ENCODE measurements at regions not wholly inside any gene's neighbourhood (a gene's known extent, or its start where the extent isn't known, plus 50 kb on each side); places are given as distances from the start of the nearest gene placed in this dataset.
"Not testable (repeated sequence)": the region's sequence is repeated elsewhere in the genome, so short reads cannot be mapped to it uniquely, and the experiment has no call there.

DNA sequence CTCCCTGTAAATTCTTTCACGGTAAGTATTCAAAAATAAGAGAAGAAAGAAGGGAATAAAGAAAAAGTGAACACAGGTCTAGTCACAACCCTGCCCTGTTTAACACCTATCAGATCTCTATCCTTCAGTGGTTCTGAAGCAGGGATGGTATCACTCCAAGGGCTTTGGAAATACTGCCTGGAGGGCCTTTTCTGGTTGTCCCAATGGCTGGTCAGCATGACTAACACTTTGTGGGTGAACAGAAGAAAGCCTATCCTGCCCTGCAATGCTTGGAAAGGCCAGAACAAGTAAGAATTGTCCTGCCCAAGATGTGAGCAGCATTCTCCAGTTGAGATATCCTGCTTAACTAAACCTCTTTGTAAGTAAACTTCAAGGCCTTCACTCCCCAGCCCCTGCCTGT, 124.9 kb downstream of the TMEM167A start (continued):
- TF ChIP-seq ZNF592 (IDR thresholded peaks at IDR 0.05) = no peak
- TF ChIP-seq TAF1 (IDR thresholded peaks at IDR 0.05; ENCODE audit: borderline replicate concordance, low read depth, low read length) = no peak
- no peak for TF ChIP-seq BCLAF1 (IDR thresholded peaks at IDR 0.05)
- TF ChIP-seq, protein P1, sequence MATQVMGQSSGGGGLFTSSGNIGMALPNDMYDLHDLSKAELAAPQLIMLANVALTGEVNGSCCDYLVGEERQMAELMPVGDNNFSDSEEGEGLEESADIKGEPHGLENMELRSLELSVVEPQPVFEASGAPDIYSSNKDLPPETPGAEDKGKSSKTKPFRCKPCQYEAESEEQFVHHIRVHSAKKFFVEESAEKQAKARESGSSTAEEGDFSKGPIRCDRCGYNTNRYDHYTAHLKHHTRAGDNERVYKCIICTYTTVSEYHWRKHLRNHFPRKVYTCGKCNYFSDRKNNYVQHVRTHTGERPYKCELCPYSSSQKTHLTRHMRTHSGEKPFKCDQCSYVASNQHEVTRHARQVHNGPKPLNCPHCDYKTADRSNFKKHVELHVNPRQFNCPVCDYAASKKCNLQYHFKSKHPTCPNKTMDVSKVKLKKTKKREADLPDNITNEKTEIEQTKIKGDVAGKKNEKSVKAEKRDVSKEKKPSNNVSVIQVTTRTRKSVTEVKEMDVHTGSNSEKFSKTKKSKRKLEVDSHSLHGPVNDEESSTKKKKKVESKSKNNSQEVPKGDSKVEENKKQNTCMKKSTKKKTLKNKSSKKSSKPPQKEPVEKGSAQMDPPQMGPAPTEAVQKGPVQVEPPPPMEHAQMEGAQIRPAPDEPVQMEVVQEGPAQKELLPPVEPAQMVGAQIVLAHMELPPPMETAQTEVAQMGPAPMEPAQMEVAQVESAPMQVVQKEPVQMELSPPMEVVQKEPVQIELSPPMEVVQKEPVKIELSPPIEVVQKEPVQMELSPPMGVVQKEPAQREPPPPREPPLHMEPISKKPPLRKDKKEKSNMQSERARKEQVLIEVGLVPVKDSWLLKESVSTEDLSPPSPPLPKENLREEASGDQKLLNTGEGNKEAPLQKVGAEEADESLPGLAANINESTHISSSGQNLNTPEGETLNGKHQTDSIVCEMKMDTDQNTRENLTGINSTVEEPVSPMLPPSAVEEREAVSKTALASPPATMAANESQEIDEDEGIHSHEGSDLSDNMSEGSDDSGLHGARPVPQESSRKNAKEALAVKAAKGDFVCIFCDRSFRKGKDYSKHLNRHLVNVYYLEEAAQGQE (IDR thresholded peaks at IDR 0.05; ENCODE audit: low read depth, low read length) = no peak
- TF ChIP-seq MYC (IDR thresholded peaks at IDR 0.05; ENCODE audit: insufficient read depth, insufficient read length, insufficient replicate concordance, low read length, severe bottlenecking) = no peak

DNA sequence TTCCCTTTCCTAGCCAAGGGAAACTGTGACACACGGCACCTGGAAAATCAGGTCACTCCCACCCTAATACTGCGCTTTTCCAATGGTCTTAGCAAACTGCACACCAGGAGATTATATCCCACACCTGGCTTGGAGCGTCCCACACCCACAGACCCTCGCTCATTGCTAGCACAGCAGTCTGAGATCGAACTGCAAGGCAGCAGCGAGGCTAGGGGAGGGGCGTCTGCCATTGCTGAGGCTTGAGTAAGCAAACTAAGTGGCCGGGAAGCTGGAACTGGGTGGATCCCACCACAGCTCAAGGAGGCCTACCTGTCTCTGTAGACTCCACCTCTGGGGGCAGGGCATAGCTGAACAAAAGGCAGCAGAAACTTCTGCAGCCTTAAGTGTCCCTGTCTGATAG, 132.9 kb downstream of the TMEM167A start:
- in situ Hi-C loops (cut with MboI); BruUV-seq (replicated peaks); ATAC-seq; H3K4me2 ChIP-seq (ENCODE audit: control insufficient read depth, insufficient read depth); intact Hi-C loops (cut with micrococcal nuclease; ENCODE audit: unreplicated experiment); H3K4me1 ChIP-seq (ENCODE audit: control insufficient read depth, insufficient read depth, low read length); H3K79me2 ChIP-seq (ENCODE audit: control insufficient read depth, insufficient read depth, low read length); H3K9ac ChIP-seq (ENCODE audit: control insufficient read depth, insufficient read depth, low read length); POLR2A ChIA-PET; H3K9me3 ChIP-seq (replicated peaks; ENCODE audit: control insufficient read depth, insufficient read depth, low read length); H3K36me3 ChIP-seq (ENCODE audit: control insufficient read depth in 2 of 2, insufficient read depth in 2 of 2, low read length in 1 of 2); DNase-seq (ENCODE audit: low read depth, low spot score); H3K27me3 ChIP-seq (replicated peaks in 1 of 2; ENCODE audit: control insufficient read depth in 2 of 2, insufficient read depth in 2 of 2, low read length in 1 of 2); H3K4me3 ChIP-seq; FAIRE-seq; RAD21 ChIA-PET (ENCODE audit: unreplicated experiment); H2AFZ ChIP-seq (ENCODE audit: control insufficient read depth, low read depth, low read length); H4K20me1 ChIP-seq (ENCODE audit: control insufficient read depth, insufficient read depth); CTCF ChIA-PET; H3K27ac ChIP-seq (ENCODE audit: control insufficient read depth, insufficient read depth): not testable (repeated sequence)
- SMC1A ChIA-PET (ENCODE audit: uncharacterized antibody, unreplicated experiment) = interaction anchor here (0.6 kb wide), 1 partner anchor 74 kb away, joined by 3 read pairs; no protein-coding TSS in a partner anchor
- 64% methylated on average over 8 of the region's 8 CpGs for WGBS (ENCODE audit: insufficient coverage, insufficient replicate concordance, low lambda C conversion rate, missing lambda C conversion rate)

Measured in GM12878 (cell line).